ENCODE measurements at regions not wholly inside any gene's neighbourhood (a gene's known extent, or its start where the extent isn't known, plus 50 kb on each side); places are given as distances from the start of the nearest gene placed in this dataset.

- no TSS peak for BruUV-seq (replicated peaks)
- H3K4me3 ChIP-seq (replicated peaks in 1 of 3; ENCODE audit: insufficient read depth in 1 of 3, low read depth in 2 of 3, low read length in 3 of 3) = no peak overlapping the region
- ChIA-PET POLR2A (no interaction called here), CTCF (ENCODE audit: low intra/inter-chr PET ratio, low total read pairs) (no interaction called here)
- peaks cover 12% of the 10 kb centered on the region for H3K9me3 ChIP-seq (ENCODE audit: low read length)
- no peak overlapping the region for H3K27ac ChIP-seq (ENCODE audit: extremely low read length, insufficient read depth, low read length)
- 0% methylated on average over 1 of the region's 1 CpG for WGBS (ENCODE audit: low lambda C conversion rate)
- no peak for TF ChIP-seq SP5 (CRISPR knock-in tag; IDR thresholded peaks at IDR 0.05; ENCODE audit: borderline replicate concordance, low read depth)
- no peak for TF ChIP-seq CEBPB (IDR thresholded peaks at IDR 0.05; ENCODE audit: borderline replicate concordance, low read depth, low read length)
- TF ChIP-seq TP53 (CRISPR knock-in tag; conservative IDR thresholded peaks at IDR 0.05) = no peak
- no peak for TF ChIP-seq ZNF574 (CRISPR knock-in tag; IDR thresholded peaks at IDR 0.05)
- TF ChIP-seq SRF (IDR thresholded peaks at IDR 0.05; ENCODE audit: low read depth, low read length) = no peak
- no peak for TF ChIP-seq ZNF414 (CRISPR knock-in tag; IDR thresholded peaks at IDR 0.05)
- H3K79me2 ChIP-seq (ENCODE audit: insufficient read depth, low read length) = no peaks in the 10 kb centered on the region
- H3K4me2 ChIP-seq (ENCODE audit: low read depth, low read length) = no peak overlapping the region
- FAIRE-seq (no peak), DNase-seq (ENCODE audit: low spot score) (no peak), ATAC-seq (no peak)
- no peaks in the 10 kb centered on the region for H3K27me3 ChIP-seq (ENCODE audit: control insufficient read depth in 1 of 2, insufficient read depth in 2 of 2, low read length in 2 of 2)
- intact Hi-C loops (cut with micrococcal nuclease; ENCODE audit: unreplicated experiment) = no loop called here
- no peaks in the 10 kb centered on the region for H3K4me1 ChIP-seq (ENCODE audit: insufficient read depth, low read length)
- H4K20me1 ChIP-seq (ENCODE audit: insufficient read depth, low read length) = no peaks in the 10 kb centered on the region
- no peaks in the 10 kb centered on the region for H3K36me3 ChIP-seq (replicated peaks in 1 of 2; ENCODE audit: control insufficient read depth in 1 of 2, insufficient read depth in 2 of 2, low read length in 2 of 2)
- no peak overlapping the region for H3K9ac ChIP-seq (ENCODE audit: insufficient read depth, low read depth, low read length)
- no peak overlapping the region for H2AFZ ChIP-seq (ENCODE audit: low read length)
- in situ Hi-C loops (cut with HindIII; ENCODE audit: extremely low pct_ligation_motif_present, low pct_unique_long_range_greater_than_20kb) = no loop called here
Measured at GRCh38 chr14:87508333-87508732, 484.6 kb downstream of the GALC start.

- FAIRE-seq = no peak
- WGBS (ENCODE audit: low lambda C conversion rate) = 13% methylated on average over 2 of the region's 3 CpGs
- no TSS peak for BruUV-seq (replicated peaks)
Measured at GRCh38 chr14:87503711-87504110, 489.3 kb downstream of the GALC start.

More at GRCh38 chr14:87503711-87504110, 489.3 kb downstream of the GALC start:
- Histone ChIP-seq H3K9ac (ENCODE audit: insufficient read depth, low read depth, low read length) (no peak overlapping the region), H3K36me3 (replicated peaks in 1 of 2; ENCODE audit: control insufficient read depth in 1 of 2, insufficient read depth in 2 of 2, low read length in 2 of 2) (no peaks in the 10 kb centered on the region), H3K4me1 (ENCODE audit: insufficient read depth, low read length) (no peaks in the 10 kb centered on the region), H3K4me2 (ENCODE audit: low read depth, low read length) (no peak overlapping the region), H3K27ac (ENCODE audit: extremely low read length, insufficient read depth, low read length) (no peak overlapping the region), H3K27me3 (ENCODE audit: control insufficient read depth in 1 of 2, insufficient read depth in 2 of 2, low read length in 2 of 2) (no peaks in the 10 kb centered on the region), H3K79me2 (ENCODE audit: insufficient read depth, low read length) (no peaks in the 10 kb centered on the region), H3K4me3 (replicated peaks in 1 of 3; ENCODE audit: insufficient read depth in 1 of 3, low read depth in 2 of 3, low read length in 3 of 3) (no peak overlapping the region), H3K9me3 (ENCODE audit: low read length) (peaks cover 20% of the 10 kb centered on the region), H4K20me1 (ENCODE audit: insufficient read depth, low read length) (no peaks in the 10 kb centered on the region), H2AFZ (ENCODE audit: low read length) (no peak overlapping the region)
- CTCF ChIA-PET (ENCODE audit: low intra/inter-chr PET ratio, low total read pairs) = no interaction called here
- no peak for TF ChIP-seq ZNF784 (CRISPR knock-in tag; IDR thresholded peaks at IDR 0.05; ENCODE audit: borderline replicate concordance)
- TF ChIP-seq CENPX (CRISPR knock-in tag; IDR thresholded peaks at IDR 0.05) = no peak
- TF ChIP-seq PHB2 (IDR thresholded peaks at IDR 0.05; ENCODE audit: partially characterized antibody) = no peak
- DNase-seq (ENCODE audit: low spot score) = no peak
- in situ Hi-C loops (cut with HindIII; ENCODE audit: extremely low pct_ligation_motif_present, low pct_unique_long_range_greater_than_20kb) = no loop called here
- POLR2A ChIA-PET = no interaction called here
- ATAC-seq = no peak
- intact Hi-C loops (cut with micrococcal nuclease; ENCODE audit: unreplicated experiment) = no loop called here
